CD4-positive, alpha-beta T cell (primary cell): ENCODE measurements at regions not wholly inside any gene's neighbourhood (a gene's known extent, or its start where the extent isn't known, plus 50 kb on each side); places are given as distances from the start of the nearest gene placed in this dataset.

Experiments
- ATAC-seq: fragments of 200-7000 bp; cut with Tn5 transposase; one replicate; pipeline ENCODE4 v1.10.0; 2022; ENCODE audit warnings: mild to moderate bottlenecking; ENCODE audit not compliant: poor library complexity
- CTCF ChIA-PET: fragments of 350-600 bp; sonication (Branson Sonifier 250); formaldehyde crosslinking; loops from one replicate; lab custom pipeline; 2021; ENCODE audit warnings: antibody characterized with exemption, inconsistent platforms; lab: Charles Lee
- POLR2A ChIA-PET: fragments of 350-600 bp; sonication (Branson Sonifier 250); formaldehyde crosslinking; loops from one replicate; lab custom pipeline; 2021; ENCODE audit warnings: antibody characterized with exemption, inconsistent platforms; lab: Charles Lee
- DNase-seq, 14 experiments: peaks; one replicate each; pipeline ENCODE4 v3.0.0-alpha.2; 2013 to 2020; ENCODE audit warnings: mixed read lengths in 2 of 14
- H3K27ac ChIP-seq, 2 donors: one replicate each; pipeline versions ENCODE4 v1.5.1 to v1.7.0; 2013; ENCODE audit warnings: low read length in 2 of 2, low read depth in 1 of 2, mild to moderate bottlenecking in 1 of 2
- H3K27me3 ChIP-seq, 2 experiments: 1 replicate in 1 of 2; 2 replicates in 1 of 2; pipeline versions ENCODE4 v1.6.1 to v1.7.0; 2013; ENCODE audit warnings: low read length in 2 of 2, control low read depth in 1 of 2, mild to moderate bottlenecking in 1 of 2, moderate library complexity in 1 of 2; ENCODE audit not compliant: insufficient read depth in 2 of 2, control insufficient read depth in 1 of 2
- H3K36me3 ChIP-seq: one replicate; pipeline ENCODE4 v1.6.1; 2013; ENCODE audit warnings: low read length, control low read depth; ENCODE audit not compliant: insufficient read depth
- H3K4me1 ChIP-seq: one replicate; pipeline ENCODE4 v1.6.1; 2013; ENCODE audit warnings: low read length, control low read depth; ENCODE audit not compliant: insufficient read depth
- H3K4me3 ChIP-seq: one replicate; pipeline ENCODE4 v1.5.1; 2013; ENCODE audit warnings: mild to moderate bottlenecking, low read length, moderate library complexity
- H3K9me3 ChIP-seq, 2 experiments: 1 replicate in 1 of 2; 2 replicates in 1 of 2; pipeline versions ENCODE4 v1.6.1 to v1.7.0; 2013; ENCODE audit warnings: low read length in 2 of 2, mild to moderate bottlenecking in 2 of 2, control low read depth in 1 of 2, moderate library complexity in 1 of 2; ENCODE audit not compliant: control insufficient read depth in 1 of 2, insufficient read depth in 1 of 2
- H3K27ac Mint-ChIP-seq: one replicate; pipeline ENCODE4 v1.8.0; 2020; ENCODE audit warnings: mixed read lengths
- H3K27me3 Mint-ChIP-seq: one replicate; pipeline ENCODE4 v1.8.0; 2021; ENCODE audit warnings: mixed read lengths
- H3K36me3 Mint-ChIP-seq: one replicate; pipeline ENCODE4 v1.8.0; 2021; ENCODE audit warnings: low read depth, mixed read lengths
- H3K4me1 Mint-ChIP-seq: one replicate; pipeline ENCODE4 v1.8.0; 2021; ENCODE audit warnings: low read depth, mixed read lengths
- H3K4me3 Mint-ChIP-seq: one replicate; pipeline ENCODE4 v1.8.0; 2020; ENCODE audit warnings: mild to moderate bottlenecking, mixed read lengths
- H3K9me3 Mint-ChIP-seq: one replicate; pipeline ENCODE4 v1.8.0; 2020; ENCODE audit warnings: mixed read lengths
- CTCF ChIP-seq: fragments of 200-600 bp; IDR thresholded peaks from one replicate; pipeline ENCODE4 v1.8.0; 2022; ENCODE audit warnings: antibody characterized with exemption, mild to moderate bottlenecking
- intact Hi-C, 2 experiments: fragments of 100-400 bp; cut with DNase I in 1 of 2; cut with micrococcal nuclease in 1 of 2; formaldehyde crosslinking; loops; one replicate each; pipeline versions ENCODE4 v1.15.1 to v1.9.0; 2023 to 2025; cut with DNase I, micrococcal nuclease

- no peak overlapping the region for H3K27ac ChIP-seq
- H3K4me3 ChIP-seq, result no peak overlapping the region
- peaks cover 27% of the 10 kb centered on the region for H3K27me3 Mint-ChIP-seq
- CTCF ChIA-PET, result no interaction called here
- no peak for TF ChIP-seq CTCF
- no peaks in the 10 kb centered on the region for H3K9me3 Mint-ChIP-seq
- H3K4me3 Mint-ChIP-seq, result no peak overlapping the region
- H3K27me3 ChIP-seq, result peaks cover under 1 to 3% of the 10 kb centered on the region in 2 experiments
- H3K36me3 ChIP-seq, result no peaks in the 10 kb centered on the region
- no peaks in the 10 kb centered on the region for H3K36me3 Mint-ChIP-seq
- H3K9me3 ChIP-seq, result no peaks in the 10 kb centered on the region
- POLR2A ChIA-PET, result no interaction called here
- H3K4me1 ChIP-seq, result no peaks in the 10 kb centered on the region
- ATAC-seq, result no peak
- no peak for DNase-seq
- intact Hi-C loops, result no loop called here
- no peak overlapping the region for H3K27ac Mint-ChIP-seq
- no peaks in the 10 kb centered on the region for H3K4me1 Mint-ChIP-seq
Measured at GRCh38 chr16:66206363-66206762, 160.1 kb upstream of the CDH5 start.

- Histone ChIP-seq H3K36me3 (no peaks in the 10 kb centered on the region), H3K4me1 (no peaks in the 10 kb centered on the region), H3K27me3 (peaks cover 0 to 3% of the 10 kb centered on the region in 2 experiments), H3K9me3 (no peaks in the 10 kb centered on the region), H3K27ac (no peak overlapping the region), H3K4me3 (no peak overlapping the region)
- Mint-ChIP-seq H3K36me3 (no peaks in the 10 kb centered on the region), H3K9me3 (no peaks in the 10 kb centered on the region), H3K27me3 (peaks cover 19% of the 10 kb centered on the region), H3K4me1 (no peaks in the 10 kb centered on the region), H3K27ac (no peak overlapping the region), H3K4me3 (no peak overlapping the region)
- CTCF ChIA-PET, result no interaction called here
- DNase-seq (peak in 2 of 14 experiments; percentile 13 to 26), ATAC-seq (no peak)
- intact Hi-C loops, result no loop called here
- TF ChIP-seq CTCF, result no peak
- POLR2A ChIA-PET, result no interaction called here
Measured at GRCh38 chr16:66205287-66206231, 160.9 kb upstream of the CDH5 start.

GRCh38 chr16:66204756-66205155 is 161.7 kb upstream of the CDH5 start:
- no peaks in the 10 kb centered on the region for H3K9me3 Mint-ChIP-seq
- Histone ChIP-seq H3K36me3 (no peaks in the 10 kb centered on the region), H3K27me3 (peaks cover 0 to 3% of the 10 kb centered on the region in 2 experiments), H3K9me3 (no peaks in the 10 kb centered on the region), H3K27ac (no peak overlapping the region), H3K4me1 (no peaks in the 10 kb centered on the region), H3K4me3 (no peak overlapping the region)
- no peak overlapping the region for H3K27ac Mint-ChIP-seq
- no peaks in the 10 kb centered on the region for H3K4me1 Mint-ChIP-seq
- H3K27me3 Mint-ChIP-seq, result peaks cover 18% of the 10 kb centered on the region
- no peak overlapping the region for H3K4me3 Mint-ChIP-seq
- no peak for DNase-seq
- ATAC-seq, result no peak
- H3K36me3 Mint-ChIP-seq, result no peaks in the 10 kb centered on the region
- no peak for TF ChIP-seq CTCF
- POLR2A ChIA-PET, result no interaction called here
- intact Hi-C loops, result no loop called here
- CTCF ChIA-PET, result no interaction called here
